ENCODE measurements at regions not wholly inside any gene's neighbourhood (a gene's known extent, or its start where the extent isn't known, plus 50 kb on each side); places are given as distances from the start of the nearest gene placed in this dataset.
A peak's percentile ranks its signal among the peaks of the same experiment; 100 is the strongest.

DNA sequence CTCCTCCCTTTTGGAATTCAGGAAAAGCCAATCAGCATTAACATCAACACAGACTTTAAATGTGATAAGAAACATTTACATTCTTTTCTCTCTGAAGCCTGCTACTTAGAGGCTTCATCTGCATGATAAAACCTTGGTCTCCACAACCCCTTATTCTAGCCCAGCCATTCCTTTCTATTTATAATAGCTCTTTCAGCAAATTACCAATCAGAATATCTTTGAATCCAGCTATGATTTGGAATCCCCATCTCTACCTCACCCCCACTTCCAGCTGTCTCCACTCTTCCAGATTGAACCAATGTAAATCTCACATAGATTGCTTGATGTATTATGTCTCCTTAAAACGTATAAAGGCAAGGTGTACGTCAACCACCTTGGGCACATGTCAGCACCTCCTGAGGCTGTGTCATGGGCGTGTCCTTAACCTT is 139.7 kb downstream of the TUSC7 start (continued):
- peak; percentile 73 for TF ChIP-seq CHD7 (IDR thresholded peaks at IDR 0.05; ENCODE audit: insufficient replicate concordance, low read length)
- TF ChIP-seq ASH2L (IDR thresholded peaks at IDR 0.05; ENCODE audit: low read length) = peak; percentile 50
- TF ChIP-seq MAX (IDR thresholded peaks at IDR 0.05) = peak; percentile 81
- TF ChIP-seq TAF1 (IDR thresholded peaks at IDR 0.05; ENCODE audit: low read depth, low read length) = no peak
